ENCODE measurements at regions not wholly inside any gene's neighbourhood (a gene's known extent, or its start where the extent isn't known, plus 50 kb on each side); places are given as distances from the start of the nearest gene placed in this dataset.

GRCh38 chr2:107588181-107588580 lies 238.5 kb upstream of the RGPD4 start:
- TF ChIP-seq POLR2A (IDR thresholded peaks at IDR 0.05) (no peak), CTCF (IDR thresholded peaks at IDR 0.05) (no peak)

GRCh38 chr2:107589079-107589491 lies 237.6 kb upstream of the RGPD4 start:
- no peak for DNase-seq
- no peaks in the 10 kb centered on the region for H3K27me3 ChIP-seq
- TF ChIP-seq CTCF (IDR thresholded peaks at IDR 0.05) (no peak), POLR2A (IDR thresholded peaks at IDR 0.05) (no peak)
- H3K36me3 ChIP-seq: no peaks in the 10 kb centered on the region
- no peaks in the 10 kb centered on the region for H3K4me1 ChIP-seq
- no peaks in the 10 kb centered on the region for H3K9me3 ChIP-seq
- H3K27ac ChIP-seq: no peak overlapping the region
- H3K4me3 ChIP-seq: no peak overlapping the region

More at GRCh38 chr2:107588181-107588580, 238.5 kb upstream of the RGPD4 start:
- Histone ChIP-seq H3K9me3 (no peaks in the 10 kb centered on the region), H3K27ac (no peak overlapping the region), H3K36me3 (no peaks in the 10 kb centered on the region), H3K4me3 (no peak overlapping the region), H3K4me1 (no peaks in the 10 kb centered on the region), H3K27me3 (no peaks in the 10 kb centered on the region)
- DNase-seq: no peak

GRCh38 chr2:107591561-107592279 lies 235.0 kb upstream of the RGPD4 start:
- Histone ChIP-seq H3K4me1 (no peaks in the 10 kb centered on the region), H3K9me3 (no peaks in the 10 kb centered on the region), H3K27me3 (no peaks in the 10 kb centered on the region), H3K27ac (no peak overlapping the region), H3K36me3 (no peaks in the 10 kb centered on the region), H3K4me3 (no peak overlapping the region)
- TF ChIP-seq CTCF (IDR thresholded peaks at IDR 0.05) (no peak), POLR2A (IDR thresholded peaks at IDR 0.05) (no peak)
- no peak for DNase-seq

GRCh38 chr2:107592280-107592624 lies 234.4 kb upstream of the RGPD4 start:
- H3K27ac ChIP-seq: no peak overlapping the region
- H3K36me3 ChIP-seq: no peaks in the 10 kb centered on the region
- H3K9me3 ChIP-seq: no peaks in the 10 kb centered on the region
- H3K27me3 ChIP-seq: no peaks in the 10 kb centered on the region
- H3K4me3 ChIP-seq: no peak overlapping the region
- no peak for DNase-seq
- no peaks in the 10 kb centered on the region for H3K4me1 ChIP-seq
- TF ChIP-seq CTCF (IDR thresholded peaks at IDR 0.05) (no peak), POLR2A (IDR thresholded peaks at IDR 0.05) (no peak)

- no peak overlapping the region for H3K27ac ChIP-seq
- H3K36me3 ChIP-seq: no peaks in the 10 kb centered on the region
- H3K4me1 ChIP-seq: no peaks in the 10 kb centered on the region
- TF ChIP-seq POLR2A (IDR thresholded peaks at IDR 0.05) (no peak), CTCF (IDR thresholded peaks at IDR 0.05) (no peak)
- H3K4me3 ChIP-seq: no peak overlapping the region
- no peaks in the 10 kb centered on the region for H3K27me3 ChIP-seq
- H3K9me3 ChIP-seq: no peaks in the 10 kb centered on the region
- no peak for DNase-seq
Measured at GRCh38 chr2:107595285-107595684, 231.4 kb upstream of the RGPD4 start.

- H3K27ac ChIP-seq: no peak overlapping the region
- no peaks in the 10 kb centered on the region for H3K36me3 ChIP-seq
- H3K9me3 ChIP-seq: no peaks in the 10 kb centered on the region
- no peak overlapping the region for H3K4me3 ChIP-seq
- no peak for TF ChIP-seq POLR2A (IDR thresholded peaks at IDR 0.05)
- no peak for TF ChIP-seq CTCF (IDR thresholded peaks at IDR 0.05)
- no peaks in the 10 kb centered on the region for H3K27me3 ChIP-seq
- no peak for DNase-seq
- H3K4me1 ChIP-seq: no peaks in the 10 kb centered on the region
Measured at GRCh38 chr2:107595749-107596148, 230.9 kb upstream of the RGPD4 start.
